HepG2 (cell line): ENCODE measurements at regions not wholly inside any gene's neighbourhood (a gene's known extent, or its start where the extent isn't known, plus 50 kb on each side); places are given as distances from the start of the nearest gene placed in this dataset.

Experiments
- AFF4 ChIP-seq: sonication (generic); formaldehyde crosslinking; IDR thresholded peaks from 2 replicates; pipeline ENCODE4 v1.4.0; 2020; ENCODE audit warnings: missing genetic modification reagents
- ATF2 ChIP-seq: sonication (generic); formaldehyde crosslinking; IDR thresholded peaks from 2 replicates; pipeline ENCODE4 v1.4.0; 2020; ENCODE audit warnings: missing genetic modification reagents
- CTCF ChIP-seq: sonication (generic); formaldehyde crosslinking; IDR thresholded peaks from 2 replicates; pipeline ENCODE4 v1.5.0; 2020; ENCODE audit warnings: mild to moderate bottlenecking, missing genetic modification reagents, moderate library complexity
- EZH2 ChIP-seq: conservative IDR thresholded peaks from 2 replicates; pipeline ENCODE4 v1.6.1; 2012; ENCODE audit warnings: mild to moderate bottlenecking, low read depth, low read length, moderate library complexity
- FOXP1 ChIP-seq, 2 experiments: fragments of 450-650 bp in 1 of 2; IDR thresholded peaks; 2 replicates each; pipeline ENCODE4 v1.6.1; 2017 to 2018; ENCODE audit warnings: antibody characterized with exemption in 1 of 2
- PPARG ChIP-seq: conservative IDR thresholded peaks from 2 replicates; pipeline ENCODE4 v1.6.1; 2016; ENCODE audit warnings: missing biosample characterization, missing genetic modification reagents
- RFX3 ChIP-seq: IDR thresholded peaks from 2 replicates; pipeline ENCODE4 v1.6.1; 2016; ENCODE audit warnings: missing biosample characterization, missing genetic modification reagents
- RFX5 ChIP-seq: IDR thresholded peaks from 2 replicates; pipeline ENCODE4 v1.6.1; 2011; ENCODE audit warnings: low read depth, low read length, improper control_type of control experiment
- SRF ChIP-seq: IDR thresholded peaks from 2 replicates; pipeline ENCODE4 v1.6.1; 2011; ENCODE audit warnings: mild to moderate bottlenecking, low read depth, low read length, moderate library complexity
- ZNF335 ChIP-seq: sonication (generic); formaldehyde crosslinking; IDR thresholded peaks from 2 replicates; pipeline ENCODE4 v1.4.0; 2020; ENCODE audit warnings: missing genetic modification reagents
- ZNF512 ChIP-seq: sonication (generic); formaldehyde crosslinking; IDR thresholded peaks from 2 replicates; pipeline ENCODE4 v1.4.0; 2020; ENCODE audit warnings: mild to moderate bottlenecking, missing genetic modification reagents
- ZNF891 ChIP-seq: sonication (generic); formaldehyde crosslinking; IDR thresholded peaks from 2 replicates; pipeline ENCODE4 v1.5.0; 2020; ENCODE audit warnings: mild to moderate bottlenecking, missing genetic modification reagents

GRCh38 chr6:82484737-82485626, 121.4 kb downstream of the TPBG start:
- TF ChIP-seq EZH2 (no peak), ZNF512 (no peak), RFX3 (no peak), CTCF (CRISPR knock-in tag) (no peak), AFF4 (CRISPR knock-in tag) (no peak), ATF2 (no peak), ZNF335 (no peak), SRF (no peak), RFX5 (no peak), PPARG (no peak), FOXP1 (IDR thresholded peaks at IDR 0.05) (no peak), FOXP1 (CRISPR knock-in tag; IDR thresholded peaks at IDR 0.05) (no peak), ZNF891 (CRISPR knock-in tag) (no peak)
